PC-9 (cell line): ENCODE measurements at regions not wholly inside any gene's neighbourhood (a gene's known extent, or its start where the extent isn't known, plus 50 kb on each side); places are given as distances from the start of the nearest gene placed in this dataset.

Experiments used
- BruUV-seq: library from RNA; stranded (reverse); fragments of 400-500 nt; replicated peaks from 2 replicates; lab custom pipeline; 2021; lab: Mats Ljungman, UMichigan
- CTCF ChIA-PET: fragments of 300-600 bp; sonication (Branson Sonifier 250); formaldehyde crosslinking; loops from one replicate; lab custom pipeline; 2022; ENCODE audit warnings: antibody characterized with exemption; lab: Charles Lee
- POLR2A ChIA-PET: fragments of 300-600 bp; sonication (Branson Sonifier 250); formaldehyde crosslinking; loops from one replicate; lab custom pipeline; 2022; ENCODE audit warnings: antibody characterized with exemption; ENCODE audit not compliant: unreplicated experiment; lab: Charles Lee
- DNase-seq, 2 experiments: peaks; one replicate each; pipeline versions ENCODE4 v3.0.0 to v3.0.0-alpha.2; 2015 to 2022; ENCODE audit warnings: mixed read lengths in 1 of 2
- H2AFZ ChIP-seq: fragments of 200-600 bp; sonication (generic); 2 replicates; pipeline ENCODE4 v1.8.1; 2017; ENCODE audit warnings: antibody characterized with exemption
- H3F3A ChIP-seq: fragments of 200-600 bp; sonication (generic); 2 replicates; pipeline ENCODE4 v1.8.1; 2017; ENCODE audit warnings: antibody characterized with exemption, mild to moderate bottlenecking, low read depth; ENCODE audit not compliant: insufficient read depth
- H3K27ac ChIP-seq: fragments of 200-600 bp; sonication (generic); 2 replicates; pipeline ENCODE4 v1.6.1; 2016; ENCODE audit warnings: mixed run types
- H3K27me3 ChIP-seq: fragments of 200-600 bp; sonication (generic); 2 replicates; pipeline ENCODE4 v1.6.1; 2016; ENCODE audit warnings: low read depth, mixed run types; ENCODE audit not compliant: insufficient read depth
- H3K36me3 ChIP-seq: fragments of 200-600 bp; sonication (generic); 2 replicates; pipeline ENCODE4 v1.6.1; 2016; ENCODE audit warnings: low read depth, mixed run types
- H3K4me1 ChIP-seq: fragments of 200-600 bp; sonication (generic); replicated peaks from 2 replicates; pipeline ENCODE4 v1.6.1; 2016; ENCODE audit warnings: mixed run types; ENCODE audit not compliant: insufficient read depth
- H3K4me2 ChIP-seq: fragments of 200-600 bp; sonication (generic); 2 replicates; pipeline ENCODE4 v1.6.1; 2017; ENCODE audit warnings: mixed run types
- H3K4me3 ChIP-seq: fragments of 200-600 bp; sonication (generic); 2 replicates; pipeline ENCODE4 v1.6.1; 2016; ENCODE audit warnings: mixed run types
- H3K79me2 ChIP-seq: fragments of 200-600 bp; sonication (generic); 2 replicates; pipeline ENCODE4 v1.6.1; 2017; ENCODE audit warnings: low read depth, mixed run types
- H3K9me2 ChIP-seq: fragments of 200-600 bp; sonication (generic); 2 replicates; pipeline ENCODE4 v1.8.1; 2017; ENCODE audit warnings: mild to moderate bottlenecking; ENCODE audit not compliant: insufficient read depth
- H3K9me3 ChIP-seq: fragments of 200-600 bp; sonication (generic); 2 replicates; pipeline ENCODE4 v1.8.1; 2016; ENCODE audit warnings: low read depth; ENCODE audit not compliant: insufficient read depth
- H4K20me1 ChIP-seq: fragments of 200-600 bp; sonication (generic); 2 replicates; pipeline ENCODE4 v1.8.1; 2017; ENCODE audit not compliant: insufficient read depth
- EZH2 ChIP-seq: fragments of 200-600 bp; sonication (generic); IDR thresholded peaks from 2 replicates; pipeline ENCODE4 v1.8.0; 2017; ENCODE audit warnings: antibody characterized with exemption, low read depth
- intact Hi-C: fragments of 100-400 bp; cut with micrococcal nuclease; formaldehyde crosslinking; loops from one replicate; pipeline ENCODE4 v1.10.0; 2022; ENCODE audit not compliant: unreplicated experiment
- TF ChIP-seq, protein P1 (sequence below): fragments of 200-600 bp; sonication (generic); conservative IDR thresholded peaks from 2 replicates; pipeline ENCODE4 v1.6.1; 2017; ENCODE audit warnings: mixed run types, antibody characterized with exemption, mild to moderate bottlenecking, moderate library complexity

DNA sequence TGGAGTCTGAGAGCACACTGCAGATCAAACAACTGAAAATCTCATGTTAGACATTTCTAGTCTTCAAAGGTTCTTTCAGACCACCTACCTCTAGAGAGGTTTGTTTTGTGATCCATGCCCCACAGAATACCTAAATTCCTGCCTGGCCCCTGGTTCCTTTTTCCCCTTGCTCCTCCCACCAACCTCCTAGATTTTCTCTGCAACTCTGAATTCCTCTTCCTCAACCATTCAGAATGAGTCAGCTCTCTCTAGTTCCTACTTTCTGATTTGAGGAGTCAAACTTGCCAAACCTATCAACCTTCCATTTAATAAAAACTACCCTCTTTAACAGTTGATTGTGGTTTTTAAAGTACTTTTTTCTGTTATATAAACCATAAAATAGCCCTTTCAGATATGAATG, 83.2 kb upstream of the ZNF462 start:
- no TSS peak for BruUV-seq
- H4K20me1 ChIP-seq: no peaks in the 10 kb centered on the region

DNA sequence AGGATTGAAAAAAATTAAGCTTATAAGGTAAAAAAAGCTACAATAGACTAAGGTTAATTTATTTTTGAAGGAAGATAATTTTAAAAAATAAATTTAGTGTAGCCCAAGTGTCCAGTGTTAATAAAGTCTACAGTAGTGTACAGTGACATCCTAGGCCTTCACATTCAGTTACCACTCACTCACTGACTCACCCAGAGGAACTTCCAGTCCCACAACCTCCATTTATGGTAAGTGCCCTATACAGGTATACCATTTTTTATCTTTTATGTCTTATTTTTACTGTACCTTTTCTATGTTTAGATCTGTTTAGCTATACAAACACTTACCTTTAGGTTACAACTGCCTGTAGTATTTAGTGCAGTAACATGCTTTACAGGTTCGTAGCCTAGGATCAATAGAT, 79.8 kb upstream of the ZNF462 start:
- CTCF ChIA-PET: no interaction called here
- H3F3A ChIP-seq: no peaks in the 10 kb centered on the region
- H3K79me2 ChIP-seq: no peaks in the 10 kb centered on the region
- H3K36me3 ChIP-seq: no peaks in the 10 kb centered on the region
- intact Hi-C loops: no loop called here
- no peaks in the 10 kb centered on the region for H3K9me3 ChIP-seq
- TF ChIP-seq, protein P1, sequence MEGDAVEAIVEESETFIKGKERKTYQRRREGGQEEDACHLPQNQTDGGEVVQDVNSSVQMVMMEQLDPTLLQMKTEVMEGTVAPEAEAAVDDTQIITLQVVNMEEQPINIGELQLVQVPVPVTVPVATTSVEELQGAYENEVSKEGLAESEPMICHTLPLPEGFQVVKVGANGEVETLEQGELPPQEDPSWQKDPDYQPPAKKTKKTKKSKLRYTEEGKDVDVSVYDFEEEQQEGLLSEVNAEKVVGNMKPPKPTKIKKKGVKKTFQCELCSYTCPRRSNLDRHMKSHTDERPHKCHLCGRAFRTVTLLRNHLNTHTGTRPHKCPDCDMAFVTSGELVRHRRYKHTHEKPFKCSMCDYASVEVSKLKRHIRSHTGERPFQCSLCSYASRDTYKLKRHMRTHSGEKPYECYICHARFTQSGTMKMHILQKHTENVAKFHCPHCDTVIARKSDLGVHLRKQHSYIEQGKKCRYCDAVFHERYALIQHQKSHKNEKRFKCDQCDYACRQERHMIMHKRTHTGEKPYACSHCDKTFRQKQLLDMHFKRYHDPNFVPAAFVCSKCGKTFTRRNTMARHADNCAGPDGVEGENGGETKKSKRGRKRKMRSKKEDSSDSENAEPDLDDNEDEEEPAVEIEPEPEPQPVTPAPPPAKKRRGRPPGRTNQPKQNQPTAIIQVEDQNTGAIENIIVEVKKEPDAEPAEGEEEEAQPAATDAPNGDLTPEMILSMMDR: no peak
- no peak for DNase-seq
- H3K4me1 ChIP-seq: no peaks in the 10 kb centered on the region
- no peaks in the 10 kb centered on the region for H4K20me1 ChIP-seq
- no TSS peak for BruUV-seq
- H3K27ac ChIP-seq: no peak overlapping the region
- no peak overlapping the region for H3K4me2 ChIP-seq
- H2AFZ ChIP-seq: no peak overlapping the region
- H3K9me2 ChIP-seq: no peaks in the 10 kb centered on the region
- POLR2A ChIA-PET: no interaction called here
- peaks cover 12% of the 10 kb centered on the region; the same call in 1 of the 2 replicates for H3K27me3 ChIP-seq
- no peak overlapping the region for H3K4me3 ChIP-seq

More for the DNA sequence above, 83.2 kb upstream of the ZNF462 start:
- Histone ChIP-seq H3K4me1 (no peaks in the 10 kb centered on the region), H3K36me3 (no peaks in the 10 kb centered on the region), H3K27ac (no peak overlapping the region), H3K9me3 (no peaks in the 10 kb centered on the region), H3K79me2 (no peaks in the 10 kb centered on the region), H3K4me3 (no peak overlapping the region), H3K27me3 (no peaks in the 10 kb centered on the region), H2AFZ (no peak overlapping the region), H3F3A (no peaks in the 10 kb centered on the region), H3K9me2 (no peaks in the 10 kb centered on the region), H3K4me2 (no peak overlapping the region)
- no peak for TF ChIP-seq EZH2
- TF ChIP-seq, protein P1: no peak
- intact Hi-C loops: no loop called here
- ChIA-PET POLR2A (no interaction called here), CTCF (no interaction called here)
- no peak for DNase-seq

DNA sequence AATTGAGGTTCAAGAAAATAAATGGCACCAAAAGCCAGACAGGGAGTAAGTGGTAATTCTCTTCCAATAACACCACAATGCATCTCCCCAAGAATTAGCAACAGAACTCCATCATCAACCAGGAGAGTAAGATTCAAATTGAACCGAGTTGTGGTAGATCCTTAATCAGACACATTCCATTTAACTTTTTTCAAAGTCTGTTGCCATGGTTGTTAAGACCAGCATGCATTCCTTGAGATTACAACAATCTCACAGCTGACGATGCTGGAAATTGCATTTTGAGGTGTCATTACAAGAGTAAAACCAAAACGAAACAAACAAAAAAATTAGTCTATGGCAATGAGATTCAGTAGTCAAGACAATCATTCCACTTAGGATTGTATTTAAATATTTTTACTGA, 78.9 kb upstream of the ZNF462 start:
- Histone ChIP-seq H3K27me3 (peaks cover 12% of the 10 kb centered on the region; the same call in 1 of the 2 replicates), H3K4me3 (no peak overlapping the region), H4K20me1 (no peaks in the 10 kb centered on the region), H3K4me1 (no peaks in the 10 kb centered on the region), H3F3A (no peaks in the 10 kb centered on the region), H3K36me3 (no peaks in the 10 kb centered on the region), H3K9me3 (no peaks in the 10 kb centered on the region), H3K9me2 (no peaks in the 10 kb centered on the region), H3K27ac (no peak overlapping the region), H3K4me2 (no peak overlapping the region), H3K79me2 (no peaks in the 10 kb centered on the region), H2AFZ (no peak overlapping the region)
- ChIA-PET POLR2A (no interaction called here), CTCF (no interaction called here)
- intact Hi-C loops: no loop called here
- DNase-seq: no peak
- no peak for TF ChIP-seq EZH2
- TF ChIP-seq, protein P1: no peak
- BruUV-seq: no TSS peak
